Right cardiac atrium (tissue), 5 donors: ENCODE measurements at regions not wholly inside any gene's neighbourhood (a gene's known extent, or its start where the extent isn't known, plus 50 kb on each side); places are given as distances from the start of the nearest gene placed in this dataset.
A peak's percentile ranks its signal among the peaks of the same experiment; 100 is the strongest.

Experiments
- ATAC-seq, 2 donors: fragments of 200-7000 bp; cut with Tn5 transposase; one replicate each; pipeline versions ENCODE4 v1.8.0 to v1.9.1; 2020; ENCODE audit warnings: moderate library complexity in 2 of 2, mild to moderate bottlenecking in 1 of 2
- DNase-seq, 3 donors: peaks; one replicate each; pipeline ENCODE4 v3.0.0-alpha.2; 2020
- H3K27ac ChIP-seq: one replicate; pipeline ENCODE4 v1.5.1; 2013; ENCODE audit warnings: mild to moderate bottlenecking, low read length, control low read depth, moderate library complexity
- H3K27me3 ChIP-seq: one replicate; pipeline ENCODE4 v1.6.1; 2013; ENCODE audit not compliant: control insufficient read depth, insufficient read depth
- H3K4me1 ChIP-seq: one replicate; pipeline ENCODE4 v1.6.1; 2013; ENCODE audit warnings: low read length; ENCODE audit not compliant: control insufficient read depth, insufficient read depth
- H3K4me3 ChIP-seq: one replicate; pipeline ENCODE4 v1.5.1; 2013; ENCODE audit warnings: low read length, control low read depth
- H3K9me3 ChIP-seq: one replicate; pipeline ENCODE4 v1.6.1; 2013; ENCODE audit warnings: low read length; ENCODE audit not compliant: control insufficient read depth
- WGBS: extraction: QIAGEN DNeasy Blood & Tissue Kit; methylation state at CpG from one replicate; pipeline ENCODE4 v1.1.7; 2013; 5-methylcytosine and 5-hydroxymethylcytosine counted together
- intact Hi-C, 4 donors: fragments of 100-400 bp; cut with DNase I; formaldehyde crosslinking; loops; one replicate each; pipeline versions ENCODE4 v1.11.0 to v1.14.0; 2022 to 2023
- donor health status: healthy with polysubstance abuse.
- donor health status: DM: no; HTN: yes; CAD: no.
- donor health status: DM: no; HTN: no; CAD: no.
- donor health status: DM: no; HTN: yes; CAD: no; lungs with severe emphysema.
- donor health status: DM: yes; HTN: yes; CAD: no.

DNA sequence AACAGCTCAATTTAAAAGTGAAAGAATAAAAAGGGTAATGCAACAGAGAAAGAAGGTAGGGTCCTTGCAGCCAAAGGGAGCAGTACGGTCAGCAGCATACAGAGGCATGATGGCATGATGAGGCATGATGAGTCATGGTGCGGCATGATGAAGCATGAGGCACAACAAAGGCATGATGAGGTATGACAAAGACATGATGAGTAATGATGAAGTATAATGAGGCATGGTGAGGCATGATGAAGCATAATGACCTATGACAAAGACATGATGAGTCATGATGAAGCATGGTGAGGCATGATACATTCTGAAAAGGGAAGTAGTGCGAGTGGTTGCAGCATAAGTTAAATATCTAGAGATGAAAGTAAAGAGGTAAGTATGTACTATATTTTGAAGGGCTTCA, 673.2 kb downstream of the TMEM182 start:
- H3K4me1 ChIP-seq, result no peaks in the 10 kb centered on the region
- WGBS, result 86% methylated on average over 3 of the region's 3 CpGs
- H3K9me3 ChIP-seq, result no peaks in the 10 kb centered on the region
- H3K4me3 ChIP-seq, result no peak overlapping the region
- intact Hi-C loops, result no loop called here
- ATAC-seq (no peak), DNase-seq (no peak)
- H3K27me3 ChIP-seq, result no peaks in the 10 kb centered on the region
- H3K27ac ChIP-seq, result no peak overlapping the region

DNA sequence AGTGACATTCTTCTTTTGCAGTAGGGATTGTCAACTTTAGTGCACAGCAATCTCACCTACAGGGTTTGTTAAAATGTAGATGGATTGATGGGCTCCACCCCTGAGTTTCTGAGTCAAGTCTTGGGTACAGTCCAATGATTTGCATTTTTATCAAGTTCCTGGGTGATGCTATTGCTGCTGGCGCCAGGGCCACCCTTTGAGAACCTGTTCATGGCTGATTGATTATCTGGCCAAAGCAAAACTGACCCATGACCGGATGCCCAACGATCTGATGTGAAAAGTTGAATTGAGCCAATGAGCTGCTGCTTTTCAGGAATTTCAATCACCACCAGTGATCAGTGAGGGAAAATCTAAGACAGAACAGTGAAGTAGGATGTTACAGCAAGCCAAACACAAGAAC, 675.3 kb downstream of the TMEM182 start:
- Histone ChIP-seq H3K9me3 (no peaks in the 10 kb centered on the region), H3K27ac (no peak overlapping the region), H3K27me3 (no peaks in the 10 kb centered on the region), H3K4me1 (no peaks in the 10 kb centered on the region), H3K4me3 (no peak overlapping the region)
- WGBS, result 74% methylated on average over 3 of the region's 3 CpGs
- intact Hi-C loops, result no loop called here
- DNase-seq (no peak), ATAC-seq (no peak)

DNA sequence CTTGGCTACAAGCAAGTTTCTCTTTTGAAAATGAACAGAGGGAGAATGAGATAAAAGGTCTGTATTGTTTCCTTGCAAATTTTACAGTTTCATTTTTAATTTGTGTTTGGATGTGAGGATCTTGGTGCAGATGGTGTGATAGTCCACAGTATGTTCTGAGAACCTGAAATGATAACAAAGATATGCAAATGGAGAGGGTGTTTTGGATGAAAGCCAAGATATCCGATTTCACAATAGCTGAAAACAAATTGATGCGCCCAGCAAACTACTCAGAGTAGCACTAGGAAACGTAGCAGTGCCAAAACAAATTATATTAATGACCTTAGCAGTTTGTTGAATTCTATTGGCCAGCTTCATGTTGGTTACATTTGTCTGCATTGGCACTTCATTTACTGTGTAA, 683.5 kb downstream of the TMEM182 start:
- Histone ChIP-seq H3K4me1 (no peaks in the 10 kb centered on the region), H3K9me3 (no peaks in the 10 kb centered on the region), H3K4me3 (no peak overlapping the region), H3K27ac (no peak overlapping the region), H3K27me3 (no peaks in the 10 kb centered on the region)
- ATAC-seq (peak in 1 of 2 donors; percentile 34), DNase-seq (no peak)
- 19% methylated on average over 3 of the region's 3 CpGs for WGBS
- intact Hi-C loops, result no loop called here

DNA sequence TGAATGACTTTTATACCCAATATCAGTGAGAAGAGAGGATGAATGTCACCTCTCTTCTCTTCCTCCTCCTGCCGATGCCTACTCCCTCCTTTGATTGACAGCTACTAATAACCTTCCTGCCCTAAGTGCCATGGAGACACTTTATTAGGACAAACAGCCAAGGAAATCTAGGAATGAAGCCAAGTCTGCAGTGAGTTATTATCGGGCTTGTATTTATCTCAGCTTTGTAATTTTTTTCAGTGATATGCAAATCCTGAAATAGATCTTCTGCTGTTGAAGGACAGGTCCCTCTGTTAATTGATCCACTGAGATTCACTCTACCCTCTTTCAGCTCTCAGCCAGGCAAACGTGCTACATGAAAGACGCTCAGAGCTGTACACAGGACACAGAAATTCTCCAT, 686.7 kb downstream of the TMEM182 start:
- Histone ChIP-seq H3K4me1 (no peaks in the 10 kb centered on the region), H3K9me3 (no peaks in the 10 kb centered on the region), H3K4me3 (no peak overlapping the region), H3K27ac (no peak overlapping the region), H3K27me3 (no peaks in the 10 kb centered on the region)
- WGBS, result 17% methylated on average over 4 of the region's 4 CpGs
- ATAC-seq (no peak), DNase-seq (no peak)
- intact Hi-C loops, result no loop called here

DNA sequence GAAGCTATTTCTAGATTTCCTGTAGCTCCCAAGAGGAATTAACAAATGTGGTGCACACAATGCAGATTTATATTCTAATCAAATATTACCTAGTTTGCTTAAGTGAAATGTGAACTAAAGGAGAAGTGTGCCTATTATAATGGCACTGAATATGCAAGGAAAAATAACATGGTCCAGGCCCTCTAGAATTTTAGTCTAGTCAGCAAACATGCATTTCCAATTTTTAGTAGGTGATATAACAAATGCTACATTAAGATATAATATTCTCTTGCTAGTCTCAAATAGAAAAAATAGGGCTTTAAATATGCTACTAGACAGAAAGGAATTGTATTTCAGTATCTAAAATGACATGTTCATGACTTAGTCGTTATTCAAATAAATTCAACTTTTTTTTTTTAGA, 689.5 kb downstream of the TMEM182 start:
- H3K4me3 ChIP-seq, result no peak overlapping the region
- intact Hi-C loops, result no loop called here
- H3K9me3 ChIP-seq, result no peaks in the 10 kb centered on the region
- no peaks in the 10 kb centered on the region for H3K4me1 ChIP-seq
- no peaks in the 10 kb centered on the region for H3K27me3 ChIP-seq
- 87% methylated on average over 1 of the region's 1 CpG for WGBS
- DNase-seq (no peak), ATAC-seq (no peak)
- H3K27ac ChIP-seq, result no peak overlapping the region

DNA sequence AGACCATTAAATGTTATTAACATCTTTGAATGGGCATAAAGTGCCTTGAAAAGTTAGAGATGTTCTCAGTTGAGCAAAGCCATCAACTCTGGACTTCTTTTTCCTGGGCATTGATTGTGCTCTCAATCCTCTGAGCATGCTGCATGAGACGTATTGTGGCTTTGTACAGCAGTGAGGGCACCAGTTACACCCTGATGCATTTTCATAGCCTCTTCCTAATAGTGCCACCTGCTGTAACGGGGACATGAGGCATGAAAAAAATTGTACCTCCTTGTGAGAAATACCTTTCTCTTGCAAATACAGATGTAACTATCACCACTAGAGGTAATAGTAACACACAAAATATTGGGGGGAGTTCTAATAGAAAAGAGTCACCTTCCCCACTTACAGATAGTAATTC, 697.5 kb downstream of the TMEM182 start:
- H3K4me3 ChIP-seq, result no peak overlapping the region
- no peaks in the 10 kb centered on the region for H3K27me3 ChIP-seq
- no peak overlapping the region for H3K27ac ChIP-seq
- no peak for ATAC-seq
- no peak for DNase-seq
- intact Hi-C loops, result no loop called here
- 28% methylated on average over 2 of the region's 2 CpGs for WGBS
- no peaks in the 10 kb centered on the region for H3K9me3 ChIP-seq
- no peaks in the 10 kb centered on the region for H3K4me1 ChIP-seq

DNA sequence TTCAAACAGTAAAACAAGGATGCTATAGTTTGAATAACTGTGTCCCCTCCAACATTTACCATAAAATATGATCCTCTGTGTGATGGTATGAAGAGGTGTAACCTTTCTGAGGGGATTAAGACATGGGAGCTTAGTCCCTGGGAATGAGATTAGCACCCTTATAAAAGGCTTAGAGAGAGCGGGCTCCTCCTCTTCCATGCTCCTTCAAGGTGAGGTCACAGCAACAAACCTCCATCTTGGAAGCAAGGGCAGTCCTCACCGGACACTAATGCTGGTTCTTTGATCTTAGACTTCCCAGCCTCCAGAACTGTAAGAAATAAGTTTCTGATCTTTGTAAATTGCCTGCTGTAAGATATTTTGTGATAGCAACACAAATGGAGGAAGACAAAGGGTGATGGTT, 700.3 kb downstream of the TMEM182 start:
- DNase-seq (no peak), ATAC-seq (no peak)
- WGBS, result 79% methylated on average over 2 of the region's 2 CpGs
- H3K27ac ChIP-seq, result no peak overlapping the region
- H3K4me3 ChIP-seq, result no peak overlapping the region
- H3K9me3 ChIP-seq, result no peaks in the 10 kb centered on the region
- H3K4me1 ChIP-seq, result no peaks in the 10 kb centered on the region
- intact Hi-C loops, result no loop called here
- H3K27me3 ChIP-seq, result no peaks in the 10 kb centered on the region

DNA sequence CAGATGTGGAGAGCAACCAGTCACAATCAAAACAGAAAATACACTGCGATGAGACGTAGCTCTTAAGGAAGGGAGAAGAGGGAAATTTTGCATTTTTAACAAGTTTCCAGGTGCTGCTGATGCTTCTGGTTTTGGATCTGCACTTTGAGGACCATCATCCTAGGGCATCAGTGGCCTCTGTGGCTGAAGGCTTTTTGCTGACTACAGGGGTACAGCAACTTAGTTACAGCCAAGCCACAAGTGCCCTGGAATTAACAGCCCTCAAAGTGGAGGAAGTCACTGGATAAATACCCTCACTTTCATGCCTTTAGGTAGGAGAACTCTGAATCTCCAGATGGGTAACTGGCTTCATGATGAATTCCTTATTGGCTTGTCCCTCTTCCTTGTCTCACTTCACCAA, 700.9 kb downstream of the TMEM182 start:
- DNase-seq, result no peak
- Histone ChIP-seq H3K27me3 (no peaks in the 10 kb centered on the region), H3K9me3 (no peaks in the 10 kb centered on the region), H3K4me3 (no peak overlapping the region), H3K27ac (no peak overlapping the region), H3K4me1 (no peaks in the 10 kb centered on the region)
- ATAC-seq, result no peak
- WGBS, result 93% methylated on average over 2 of the region's 2 CpGs
- intact Hi-C loops, result no loop called here

DNA sequence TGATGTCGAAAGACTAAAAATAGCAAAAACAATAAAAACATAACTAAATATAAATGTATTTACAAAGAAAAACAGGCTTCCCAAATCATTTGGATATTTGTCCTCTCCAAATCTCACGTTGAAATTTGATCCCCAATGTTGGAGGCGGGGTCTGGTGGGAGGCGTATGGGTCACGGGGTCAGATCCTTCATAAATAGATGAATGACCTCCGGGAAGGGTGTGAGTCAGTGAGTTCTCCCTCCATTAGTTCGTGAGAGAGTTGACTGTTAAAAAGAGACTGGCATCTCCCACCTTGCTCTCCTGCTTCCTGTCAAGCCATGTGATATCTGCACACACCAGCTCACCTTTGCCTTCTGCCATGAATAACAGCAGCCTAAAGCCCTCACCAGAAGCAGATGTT, 703.0 kb downstream of the TMEM182 start:
- H3K4me3 ChIP-seq, result no peak overlapping the region
- no peak for DNase-seq
- no peaks in the 10 kb centered on the region for H3K4me1 ChIP-seq
- no peaks in the 10 kb centered on the region for H3K9me3 ChIP-seq
- 76% methylated on average over 7 of the region's 7 CpGs for WGBS
- intact Hi-C loops, result no loop called here
- H3K27me3 ChIP-seq, result no peaks in the 10 kb centered on the region
- ATAC-seq, result no peak
- H3K27ac ChIP-seq, result no peak overlapping the region

- Histone ChIP-seq H3K27me3 (no peaks in the 10 kb centered on the region), H3K27ac (no peak overlapping the region), H3K9me3 (no peaks in the 10 kb centered on the region), H3K4me3 (no peak overlapping the region), H3K4me1 (no peaks in the 10 kb centered on the region)
- intact Hi-C loops, result no loop called here
- no peak for ATAC-seq
- WGBS, result 95% methylated on average over 1 of the region's 1 CpG
- DNase-seq, result no peak
Measured at GRCh38 chr2:103469800-103470199, 708.0 kb downstream of the TMEM182 start.

- Histone ChIP-seq H3K9me3 (no peaks in the 10 kb centered on the region), H3K4me1 (no peaks in the 10 kb centered on the region), H3K27ac (no peak overlapping the region), H3K4me3 (no peak overlapping the region), H3K27me3 (no peaks in the 10 kb centered on the region)
- intact Hi-C loops, result no loop called here
- DNase-seq (no peak), ATAC-seq (no peak)
- WGBS, result 73% methylated on average over 1 of the region's 1 CpG
Measured at GRCh38 chr2:103484906-103485305, 723.1 kb downstream of the TMEM182 start.

DNA sequence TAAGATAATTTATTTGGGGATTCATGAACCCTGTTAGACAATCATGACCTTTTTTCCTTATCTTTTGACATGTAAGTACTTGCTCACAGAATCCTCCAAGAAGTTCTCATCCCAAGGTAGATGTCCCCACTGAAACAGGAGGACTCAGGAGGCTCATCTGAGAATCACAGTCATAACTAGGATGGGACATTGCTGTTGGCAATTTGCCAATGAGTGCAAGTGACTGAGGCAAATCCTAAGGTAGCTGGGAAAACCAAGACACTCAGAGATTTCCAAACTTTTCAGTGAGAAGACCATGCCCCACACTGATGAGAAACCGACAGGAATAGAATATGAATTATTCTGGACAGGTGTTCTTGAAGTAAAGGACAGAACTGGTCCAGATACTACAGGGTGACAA, 735.0 kb downstream of the TMEM182 start:
- WGBS, result 61% methylated on average over 1 of the region's 1 CpG
- Histone ChIP-seq H3K9me3 (no peaks in the 10 kb centered on the region), H3K27ac (no peak overlapping the region), H3K4me3 (no peak overlapping the region), H3K4me1 (no peaks in the 10 kb centered on the region), H3K27me3 (no peaks in the 10 kb centered on the region)
- ATAC-seq (no peak), DNase-seq (no peak)
- intact Hi-C loops, result no loop called here
